Lung (tissue), 11 donors: ENCODE measurements at regions not wholly inside any gene's neighbourhood (a gene's known extent, or its start where the extent isn't known, plus 50 kb on each side); places are given as distances from the start of the nearest gene placed in this dataset.

Experiments
- ATAC-seq: fragments of 200-7000 bp; cut with Tn5 transposase; one replicate; pipeline ENCODE4 v1.9.1; 2020; ENCODE audit warnings: moderate number of reproducible peaks; ENCODE audit not compliant: insufficient read depth, low FRiP score
- DNase-seq, 3 donors: peaks; one replicate each; pipeline ENCODE4 v3.0.0-alpha.2; 2013 to 2017
- H3K27ac ChIP-seq, 2 donors: one replicate each; pipeline ENCODE4 v1.5.1; 2013; ENCODE audit warnings: mild to moderate bottlenecking in 2 of 2, moderate library complexity in 2 of 2, control low read depth in 1 of 2, inconsistent platforms in 1 of 2, low read depth in 1 of 2, low read length in 1 of 2
- H3K27me3 ChIP-seq, 3 donors: one replicate each; pipeline ENCODE4 v1.5.1; 2013; ENCODE audit warnings: low read length in 2 of 3; ENCODE audit not compliant: control insufficient read depth in 3 of 3, insufficient read depth in 3 of 3
- H3K36me3 ChIP-seq, 4 donors: one replicate each; pipeline ENCODE4 v1.5.1; 2013; ENCODE audit warnings: low read length in 4 of 4, mild to moderate bottlenecking in 1 of 4, moderate library complexity in 1 of 4; ENCODE audit not compliant: control insufficient read depth in 4 of 4, insufficient read depth in 4 of 4
- H3K4me1 ChIP-seq, 5 donors: one replicate each; pipeline ENCODE4 v1.5.1; 2013; ENCODE audit warnings: low read length in 5 of 5, mild to moderate bottlenecking in 2 of 5, moderate library complexity in 1 of 5; ENCODE audit not compliant: control insufficient read depth in 5 of 5, insufficient read depth in 5 of 5
- H3K4me3 ChIP-seq: one replicate; pipeline ENCODE4 v1.5.1; 2013; ENCODE audit warnings: mild to moderate bottlenecking, control low read depth, moderate library complexity
- H3K9ac ChIP-seq, 2 donors: one replicate each; pipeline ENCODE4 v1.5.1; 2013; ENCODE audit warnings: low read length in 2 of 2, control low read depth in 1 of 2; ENCODE audit not compliant: insufficient read depth in 1 of 2
- H3K9me3 ChIP-seq, 4 donors: one replicate each; pipeline ENCODE4 v1.5.1; 2013; ENCODE audit warnings: low read length in 3 of 4, mild to moderate bottlenecking in 1 of 4, moderate library complexity in 1 of 4; ENCODE audit not compliant: control insufficient read depth in 4 of 4, insufficient read depth in 3 of 4
- CTCF ChIP-seq: IDR thresholded peaks from 2 replicates; pipeline ENCODE4 v1.5.1; 2012; ENCODE audit warnings: mild to moderate bottlenecking; ENCODE audit errors: control extremely low read depth, extremely low read depth
- WGBS, 2 donors: extraction: QIAGEN DNeasy Blood & Tissue Kit; methylation state at CpG; one replicate each; pipeline ENCODE4 v1.1.7; 2013; 5-methylcytosine and 5-hydroxymethylcytosine counted together
- donor health status: control.
- donor health status: control.
- donor health status: Bipolar disorder and iron deficiency.
- donor health status: healthy.
- donor health status: DM: yes; HTN: yes; CAD: no.

DNA sequence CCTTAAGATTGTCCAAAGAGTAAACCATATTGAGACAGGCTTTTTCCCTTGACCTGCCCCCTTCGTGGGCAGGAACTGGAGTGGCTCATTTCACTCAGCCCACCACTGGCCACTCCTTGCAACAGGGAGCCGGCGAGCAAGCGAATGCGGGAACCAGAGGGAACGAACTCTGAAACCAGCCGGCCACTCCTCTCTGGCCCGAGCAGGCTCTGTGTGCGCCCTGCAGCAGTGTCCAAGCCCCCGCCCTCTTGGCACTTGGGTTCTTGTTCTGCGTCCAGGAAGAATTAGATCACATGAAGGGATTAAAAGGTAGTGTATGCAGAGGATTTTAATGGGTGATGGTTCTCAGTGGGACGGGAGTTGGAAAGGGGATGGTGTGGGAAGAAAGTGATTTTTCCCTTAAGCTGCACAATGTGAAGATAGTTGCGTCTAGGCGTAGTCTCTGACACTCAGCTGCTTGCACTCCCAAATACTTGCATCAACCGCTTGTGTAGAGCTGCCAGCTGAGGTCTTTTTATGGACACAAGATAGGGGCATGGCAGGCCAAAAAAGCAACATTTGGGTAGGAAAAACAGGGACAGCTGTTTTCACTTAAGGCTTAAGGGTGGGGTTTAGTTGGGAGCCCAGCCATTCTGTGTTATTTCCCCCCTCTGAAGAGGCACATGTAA, 1209.7 kb upstream of the PCDH20 start:
- H3K9ac ChIP-seq = no peak overlapping the region
- ATAC-seq = no peak
- H3K9me3 ChIP-seq = peaks cover 0 to 12% (median 0%) of the 10 kb centered on the region in 4 donors
- H3K36me3 ChIP-seq = no peaks in the 10 kb centered on the region
- WGBS, 2 donors = 88 to 92% methylated on average over 15 of the region's 15 CpGs
- no peak for TF ChIP-seq CTCF
- H3K4me1 ChIP-seq = no peaks in the 10 kb centered on the region
- no peaks in the 10 kb centered on the region for H3K27me3 ChIP-seq
- DNase-seq = no peak
- H3K27ac ChIP-seq = no peak overlapping the region
- H3K4me3 ChIP-seq = no peak overlapping the region

DNA sequence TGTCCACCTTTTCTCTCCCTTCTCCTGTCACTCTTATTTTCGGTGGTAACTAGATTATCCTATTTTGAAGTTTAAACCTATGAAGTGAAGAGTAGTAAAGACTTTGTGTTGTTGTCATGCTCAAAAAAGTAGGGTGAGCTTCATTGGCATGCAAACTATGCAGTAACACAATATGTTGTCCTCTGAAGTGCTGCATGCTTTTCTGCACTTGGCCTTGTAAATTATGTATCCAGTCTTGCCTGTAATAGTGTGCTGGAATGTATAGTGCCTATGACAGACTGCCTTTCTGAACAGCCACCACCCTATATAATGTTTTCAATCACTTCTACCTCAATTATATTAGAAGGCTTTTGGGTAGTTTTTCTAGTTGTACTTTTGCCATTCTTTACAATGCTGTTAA, 1198.2 kb upstream of the PCDH20 start:
- no peak for TF ChIP-seq CTCF
- no peak for ATAC-seq
- H3K27ac ChIP-seq = no peak overlapping the region
- H3K4me3 ChIP-seq = no peak overlapping the region
- no peaks in the 10 kb centered on the region for H3K27me3 ChIP-seq
- no peak for DNase-seq
- 75 to 76% methylated on average over 1 of the region's 1 CpG for WGBS, 2 donors
- no peaks in the 10 kb centered on the region for H3K4me1 ChIP-seq
- no peak overlapping the region for H3K9ac ChIP-seq
- no peaks in the 10 kb centered on the region for H3K36me3 ChIP-seq
- peaks cover 0 to under 1% (median 0%) of the 10 kb centered on the region in 4 donors for H3K9me3 ChIP-seq

DNA sequence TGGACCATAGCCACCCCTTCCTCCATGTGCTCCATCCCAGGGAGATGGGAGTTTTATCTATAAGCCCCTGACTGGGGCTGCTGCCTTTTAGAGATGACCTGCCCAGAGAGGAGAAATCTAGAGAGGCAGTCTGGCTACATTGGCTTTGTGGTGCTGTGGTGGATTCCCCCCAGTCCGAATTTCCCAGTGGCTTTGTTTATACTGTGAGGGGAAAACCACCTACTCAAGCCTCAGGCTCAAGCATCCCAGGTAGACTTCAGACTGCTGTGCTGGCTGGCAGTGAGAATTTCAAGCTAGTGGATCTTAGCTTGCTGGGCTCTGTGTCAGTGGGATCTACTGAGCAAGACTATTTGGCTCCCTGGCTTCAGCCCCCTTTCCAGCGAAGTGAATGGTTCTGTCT, 1195.7 kb upstream of the PCDH20 start:
- Histone ChIP-seq H3K4me1 (no peaks in the 10 kb centered on the region), H3K4me3 (no peak overlapping the region), H3K27ac (no peak overlapping the region), H3K9ac (no peak overlapping the region), H3K36me3 (no peaks in the 10 kb centered on the region), H3K27me3 (no peaks in the 10 kb centered on the region), H3K9me3 (no peaks in the 10 kb centered on the region)
- no peak for DNase-seq
- 82% methylated on average over 2 of the region's 2 CpGs for WGBS, 2 donors
- TF ChIP-seq CTCF = no peak
- no peak for ATAC-seq

DNA sequence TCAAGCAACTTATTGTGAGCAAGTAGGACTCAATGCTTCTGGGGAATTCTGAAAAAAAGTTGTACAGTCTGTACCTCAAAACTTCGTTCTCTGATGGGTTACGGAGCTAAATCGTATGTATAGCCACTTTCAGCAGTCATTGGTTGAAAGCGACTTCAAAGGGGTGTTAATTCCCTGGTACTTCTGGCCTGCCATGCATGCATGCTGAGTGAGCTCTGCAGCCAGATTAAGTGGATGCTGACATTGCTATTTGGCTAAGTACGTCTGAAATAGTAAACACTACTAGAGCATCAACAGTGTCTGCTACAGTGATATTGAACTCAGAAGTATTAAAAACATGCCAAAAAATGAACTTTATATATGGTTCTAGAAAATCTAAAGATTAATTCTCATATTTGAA, 1183.1 kb upstream of the PCDH20 start:
- H3K4me3 ChIP-seq = no peak overlapping the region
- no peaks in the 10 kb centered on the region for H3K27me3 ChIP-seq
- H3K9ac ChIP-seq = no peak overlapping the region
- peak in 1 of 3 donors; percentile 17 for DNase-seq
- H3K9me3 ChIP-seq = no peaks in the 10 kb centered on the region
- peaks cover 0 to 2% (median 0%) of the 10 kb centered on the region in 5 donors for H3K4me1 ChIP-seq
- no peak overlapping the region for H3K27ac ChIP-seq
- WGBS, 2 donors = 63 to 67% methylated on average over 5 of the region's 5 CpGs
- ATAC-seq = no peak
- no peaks in the 10 kb centered on the region for H3K36me3 ChIP-seq
- TF ChIP-seq CTCF = no peak
